Ovary (tissue), 7 donors: ENCODE measurements at regions not wholly inside any gene's neighbourhood (a gene's known extent, or its start where the extent isn't known, plus 50 kb on each side); places are given as distances from the start of the nearest gene placed in this dataset.
"Not testable (repeated sequence)": the region's sequence is repeated elsewhere in the genome, so short reads cannot be mapped to it uniquely, and the experiment has no call there.

Experiments
- DNase-seq, 5 donors: peaks; one replicate each; pipeline ENCODE4 v3.0.0-alpha.2; 2019 to 2020
- H3K27ac ChIP-seq, 2 donors: fragments of 200-600 bp; one replicate each; pipeline versions ENCODE4 v1.5.1 to v1.8.0; 2019 to 2022
- H3K27me3 ChIP-seq: fragments of 200-600 bp; one replicate; pipeline ENCODE4 v1.8.0; 2022
- H3K36me3 ChIP-seq: fragments of 200-600 bp; sonication (generic); one replicate; pipeline ENCODE4 v1.5.1; 2019
- H3K4me1 ChIP-seq: one replicate; pipeline ENCODE4 v1.8.1; 2013; ENCODE audit warnings: mild to moderate bottlenecking, moderate library complexity; ENCODE audit not compliant: insufficient read depth
- H3K4me3 ChIP-seq: fragments of 200-600 bp; sonication (generic); one replicate; pipeline ENCODE4 v1.5.1; 2017
- H3K9me3 ChIP-seq, 2 donors: fragments of 200-600 bp in 1 of 2; sonication (generic) in 1 of 2; one replicate each; pipeline versions ENCODE4 v1.5.1 to v1.8.1; 2013 to 2019; ENCODE audit warnings: mild to moderate bottlenecking in 1 of 2, moderate library complexity in 1 of 2
- CTCF ChIP-seq, 3 donors: fragments of 450-650 bp in 2 of 3; fragments of 200-600 bp in 1 of 3; IDR thresholded peaks; one replicate each; pipeline versions ENCODE4 v1.5.1 to v1.8.0; 2016 to 2022; ENCODE audit warnings: antibody characterized with exemption in 3 of 3, mild to moderate bottlenecking in 1 of 3
- EP300 ChIP-seq: sonication (generic); formaldehyde crosslinking; IDR thresholded peaks from one replicate; pipeline ENCODE4 v1.6.1; 2017; ENCODE audit warnings: antibody characterized with exemption
- POLR2A ChIP-seq: fragments of 450-650 bp; IDR thresholded peaks from one replicate; pipeline ENCODE4 v1.6.1; 2017; ENCODE audit warnings: antibody characterized with exemption, mild to moderate bottlenecking, moderate library complexity
- WGBS, 3 donors: extraction: QIAGEN DNeasy Blood & Tissue Kit in 1 of 3; methylation state at CpG; one replicate each; pipeline versions ENCODE4 v1.1.5 to v1.1.7; 2013 to 2017; 5-methylcytosine and 5-hydroxymethylcytosine counted together
- intact Hi-C, 4 donors: fragments of 100-400 bp; cut with DNase I; formaldehyde crosslinking; loops; one replicate each; pipeline versions ENCODE4 v1.11.0 to v1.15.1; 2022 to 2023
- donor health status: DM: no; HTN: no; CAD: no; lungs with moderate emphysema.
- donor health status: DM: no; HTN: no; CAD: no.
- donor health status: Bipolar disorder and iron deficiency.
- donor health status: DM: no; HTN: no; CAD: no.
- donor health status: DM: yes; HTN: yes; CAD: no.

- intact Hi-C loops, result no loop called here
- no peak for DNase-seq
- Histone ChIP-seq H3K27me3 (no peaks in the 10 kb centered on the region), H3K9me3 (no peaks in the 10 kb centered on the region), H3K36me3 (no peaks in the 10 kb centered on the region), H3K27ac (no peak overlapping the region), H3K4me1 (peaks cover 16% of the 10 kb centered on the region), H3K4me3 (no peak overlapping the region)
- TF ChIP-seq POLR2A, result no peak
- TF ChIP-seq EP300, result no peak
- no peak for TF ChIP-seq CTCF (IDR thresholded peaks at IDR 0.05)
- 92 to 93% (median 93%) methylated on average over 16 of the region's 16 CpGs for WGBS, 3 donors
Measured at GRCh38 chr6:169093770-169094551, 159.7 kb downstream of the THBS2 start.

DNA sequence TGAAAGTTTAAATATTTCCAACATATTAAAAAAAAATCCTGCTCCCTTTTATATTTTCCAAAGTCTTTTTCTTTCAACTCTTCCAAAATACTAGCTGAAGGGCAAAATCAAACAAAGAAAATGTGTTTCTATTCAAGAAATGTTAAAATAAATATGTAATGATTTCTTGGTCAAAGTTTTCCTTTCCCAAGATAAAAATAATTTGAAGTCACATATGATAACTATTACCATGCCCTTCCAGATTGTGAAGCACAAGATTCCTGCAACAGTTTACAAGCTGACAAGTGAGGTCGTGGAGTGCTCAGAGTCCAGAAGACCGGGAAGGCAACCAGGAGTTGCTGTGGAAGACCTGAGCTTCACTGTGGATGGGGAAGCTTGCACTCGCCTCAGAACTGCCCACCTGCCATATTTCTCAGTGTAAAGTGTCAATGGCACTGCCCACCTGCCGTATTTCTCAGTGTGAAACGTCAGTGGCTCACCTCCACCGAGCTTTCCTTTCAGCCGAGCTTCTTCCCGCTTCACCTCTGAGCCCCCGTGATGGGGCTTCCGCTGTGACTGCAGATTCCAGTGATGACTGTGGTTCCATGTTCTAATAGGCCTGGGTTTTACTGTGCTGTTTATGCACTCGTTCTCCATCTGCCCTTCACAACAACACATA, 160.5 kb downstream of the THBS2 start:
- WGBS, 3 donors, result 78 to 85% (median 84%) methylated on average over 11 of the region's 11 CpGs
- Histone ChIP-seq H3K36me3 (no peaks in the 10 kb centered on the region), H3K9me3 (no peaks in the 10 kb centered on the region), H3K27ac (no peak overlapping the region), H3K4me1 (peaks cover 18% of the 10 kb centered on the region), H3K4me3 (no peak overlapping the region), H3K27me3 (no peaks in the 10 kb centered on the region)
- TF ChIP-seq EP300 (no peak), POLR2A (no peak), CTCF (IDR thresholded peaks at IDR 0.05) (no peak)
- intact Hi-C loops, result no loop called here
- no peak for DNase-seq

GRCh38 chr6:169092375-169092774, 161.3 kb downstream of the THBS2 start:
- 45 to 57% (median 57%) methylated on average over 3 of the region's 3 CpGs for WGBS, 3 donors
- no peak for DNase-seq

DNA sequence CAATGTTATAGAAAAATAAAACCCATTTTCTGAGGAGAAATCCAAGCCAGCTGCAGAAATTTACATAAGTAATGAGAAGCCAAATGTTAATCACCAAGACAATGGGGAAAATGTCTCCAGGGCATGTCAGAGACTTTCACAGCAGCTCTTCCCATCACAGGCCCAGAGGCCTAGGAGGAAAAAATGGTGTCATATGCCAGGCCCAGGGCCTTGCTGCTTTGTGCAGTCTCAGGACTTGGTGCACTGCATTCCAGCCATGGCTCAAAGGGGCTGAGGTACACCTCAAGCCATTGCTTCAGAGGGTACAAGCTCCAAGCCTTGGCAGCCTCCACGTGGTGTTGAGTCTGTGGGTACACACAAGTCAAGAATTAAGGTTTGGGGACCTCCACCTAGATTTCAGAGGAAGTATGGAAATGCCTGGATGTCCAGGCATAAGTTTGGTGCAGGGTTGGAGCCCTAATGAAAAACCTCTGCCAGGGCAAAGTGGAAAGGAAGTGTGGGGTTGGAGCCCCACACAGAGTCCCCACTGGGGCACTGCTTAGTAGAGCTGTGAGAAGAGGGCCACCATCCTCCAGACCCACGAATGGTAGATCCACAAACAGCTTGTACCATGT, 163.0 kb downstream of the THBS2 start:
- intact Hi-C loops, H3K27me3 ChIP-seq, H3K27ac ChIP-seq, H3K9me3 ChIP-seq, H3K4me3 ChIP-seq, DNase-seq, H3K36me3 ChIP-seq: not testable (repeated sequence)
- WGBS, 3 donors, result 65 to 72% (median 69%) methylated on average over 2 of the region's 2 CpGs
- H3K4me1 ChIP-seq, result peaks cover 17% of the 10 kb centered on the region

More at GRCh38 chr6:169092375-169092774, 161.3 kb downstream of the THBS2 start:
- no peaks in the 10 kb centered on the region for H3K27me3 ChIP-seq
- H3K4me1 ChIP-seq, result peaks cover 18% of the 10 kb centered on the region
- H3K27ac ChIP-seq, result no peak overlapping the region
- no peaks in the 10 kb centered on the region for H3K9me3 ChIP-seq
- intact Hi-C loops, result no loop called here
- no peak for TF ChIP-seq EP300
- TF ChIP-seq POLR2A, result no peak
- no peak for TF ChIP-seq CTCF (IDR thresholded peaks at IDR 0.05)
- no peaks in the 10 kb centered on the region for H3K36me3 ChIP-seq
- no peak overlapping the region for H3K4me3 ChIP-seq
